PC-3 (cell line): ENCODE measurements at regions not wholly inside any gene's neighbourhood (a gene's known extent, or its start where the extent isn't known, plus 50 kb on each side); places are given as distances from the start of the nearest gene placed in this dataset.

Experiments
- ATAC-seq: fragments of 200-7000 bp; cut with Tn5 transposase; 2 replicates; pipeline ENCODE4 v1.9.1; 2020; ENCODE audit warnings: mild to moderate bottlenecking, moderate library complexity
- BruUV-seq: library from RNA; stranded (reverse); fragments of 400-500 nt; replicated peaks from 2 replicates; lab custom pipeline; 2021; lab: Mats Ljungman, UMichigan
- CTCF ChIA-PET: fragments of 300-600 bp; sonication (Branson Sonifier 250); formaldehyde crosslinking; loops from one replicate; lab custom pipeline; 2022; ENCODE audit warnings: antibody characterized with exemption; lab: Charles Lee
- POLR2A ChIA-PET: fragments of 300-600 bp; sonication (Branson Sonifier 250); formaldehyde crosslinking; loops from one replicate; lab custom pipeline; 2022; ENCODE audit warnings: antibody characterized with exemption; ENCODE audit not compliant: unreplicated experiment; lab: Charles Lee
- DNase-seq: peaks from one replicate; pipeline ENCODE4 v3.0.0-alpha.2; 2015
- H2AFZ ChIP-seq: fragments of 300-600 bp; sonication (generic); 2 replicates; pipeline ENCODE4 v1.6.0; 2016; ENCODE audit warnings: antibody characterized with exemption, low read length
- H3F3A ChIP-seq: fragments of 300-600 bp; sonication (generic); one replicate; pipeline ENCODE4 v1.6.0; 2017; ENCODE audit warnings: antibody characterized with exemption, low read length, control low read depth, mild to moderate bottlenecking; ENCODE audit not compliant: unreplicated experiment
- H3K27ac ChIP-seq: fragments of 300-600 bp; sonication (generic); 2 replicates; pipeline ENCODE4 v1.5.1; 2016; ENCODE audit warnings: mild to moderate bottlenecking, low read length
- H3K27me3 ChIP-seq: fragments of 300-600 bp; sonication (generic); 2 replicates; pipeline ENCODE4 v1.6.1; 2016; ENCODE audit warnings: low read length, mixed read lengths
- H3K36me3 ChIP-seq: fragments of 300-600 bp; sonication (generic); 2 replicates; pipeline ENCODE4 v1.6.1; 2016; ENCODE audit warnings: low read depth, mixed run types, low read length, mixed read lengths
- H3K4me1 ChIP-seq: fragments of 300-600 bp; sonication (generic); 2 replicates; pipeline ENCODE4 v1.5.1; 2016; ENCODE audit warnings: low read length; ENCODE audit not compliant: insufficient read depth
- H3K4me2 ChIP-seq: fragments of 300-600 bp; sonication (generic); 2 replicates; pipeline ENCODE4 v1.6.0; 2016; ENCODE audit warnings: low read length
- H3K4me3 ChIP-seq: fragments of 300-600 bp; sonication (generic); 2 replicates; pipeline ENCODE4 v1.5.1; 2016; ENCODE audit warnings: mild to moderate bottlenecking, low read length, mixed read lengths
- H3K79me2 ChIP-seq: fragments of 300-600 bp; sonication (generic); 2 replicates; pipeline ENCODE4 v1.6.1; 2017; ENCODE audit warnings: low read length, mixed read lengths
- H3K9ac ChIP-seq: fragments of 300-600 bp; sonication (generic); 2 replicates; pipeline ENCODE4 v1.6.0; 2016; ENCODE audit warnings: mild to moderate bottlenecking, low read length
- H3K9me2 ChIP-seq: fragments of 300-600 bp; sonication (generic); replicated peaks from 2 replicates; pipeline ENCODE4 v1.6.1; 2016; ENCODE audit warnings: mixed run types, low read length, mixed read lengths
- H3K9me3 ChIP-seq: fragments of 300-600 bp; sonication (generic); 2 replicates; pipeline ENCODE4 v1.6.1; 2016; ENCODE audit warnings: low read length, mixed read lengths
- H4K20me1 ChIP-seq: fragments of 300-600 bp; sonication (generic); 2 replicates; pipeline ENCODE4 v1.6.1; 2016; ENCODE audit warnings: low read length, mixed read lengths
- EZH2 ChIP-seq: fragments of 300-600 bp; sonication (generic); IDR thresholded peaks from one replicate; pipeline ENCODE4 v1.6.1; 2017; ENCODE audit warnings: antibody characterized with exemption, mild to moderate bottlenecking, low read length; ENCODE audit not compliant: unreplicated experiment
- EZH2phosphoT487 ChIP-seq: fragments of 300-600 bp; sonication (generic); IDR thresholded peaks from 2 replicates; pipeline ENCODE4 v1.6.1; 2018; ENCODE audit warnings: mild to moderate bottlenecking, antibody characterized with exemption, low read length, borderline replicate concordance
- intact Hi-C: fragments of 100-400 bp; cut with micrococcal nuclease; formaldehyde crosslinking; loops from 2 replicates; pipeline ENCODE4 v1.9.0; 2023
- TF ChIP-seq, protein P1 (sequence below): fragments of 300-600 bp; sonication (generic); conservative IDR thresholded peaks from 2 replicates; pipeline ENCODE4 v1.5.1; 2017; ENCODE audit warnings: antibody characterized with exemption, low read depth, mild to moderate bottlenecking, low read length

DNA sequence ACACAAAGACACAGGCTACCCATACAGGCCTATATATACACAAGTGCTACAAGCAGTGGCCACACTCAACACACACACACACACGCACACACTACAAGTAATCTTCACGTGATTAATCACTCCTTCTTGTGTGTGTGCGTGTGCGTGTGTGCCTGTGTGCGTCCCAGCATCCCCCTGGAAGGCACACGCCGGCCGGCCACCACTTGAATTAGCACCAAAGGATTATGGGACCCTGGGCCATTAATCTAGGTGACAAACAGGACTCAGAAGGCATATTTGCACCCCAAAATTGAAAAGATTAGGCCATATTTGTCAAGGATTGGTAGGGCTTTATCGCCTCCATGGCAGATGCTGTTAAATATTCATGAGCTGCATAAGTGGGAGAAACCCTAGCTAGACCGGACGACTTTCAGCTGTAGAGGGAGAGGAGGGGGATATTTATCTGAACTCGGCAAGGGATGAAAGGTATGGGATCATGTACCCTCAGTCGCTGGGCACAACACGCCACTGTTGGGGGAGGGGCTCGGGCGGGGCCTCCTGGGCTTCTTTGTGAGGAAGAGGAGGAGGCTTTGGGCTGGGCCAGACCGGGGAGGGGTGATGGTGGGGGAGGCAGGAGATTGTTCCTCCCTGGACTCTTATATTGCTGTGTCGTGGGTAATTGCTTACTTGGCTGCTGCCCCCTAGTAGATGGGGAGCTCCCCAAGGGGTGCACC, 89.6 kb upstream of the LHX5 start:
- DNase-seq (no peak), ATAC-seq (no peak)
- Histone ChIP-seq H3K9me3 (no peaks in the 10 kb centered on the region), H3K4me3 (no peak overlapping the region), H3K79me2 (no peaks in the 10 kb centered on the region), H3K9ac (no peak overlapping the region), H3K27me3 (peaks cover 54% of the 10 kb centered on the region), H3F3A (no peaks in the 10 kb centered on the region), H3K9me2 (no peaks in the 10 kb centered on the region), H3K4me2 (no peak overlapping the region), H4K20me1 (no peaks in the 10 kb centered on the region), H3K36me3 (no peaks in the 10 kb centered on the region), H3K27ac (no peak overlapping the region), H2AFZ (no peak overlapping the region), H3K4me1 (no peaks in the 10 kb centered on the region)
- intact Hi-C loops: no loop called here
- CTCF ChIA-PET: no interaction called here
- TF ChIP-seq, protein P1, sequence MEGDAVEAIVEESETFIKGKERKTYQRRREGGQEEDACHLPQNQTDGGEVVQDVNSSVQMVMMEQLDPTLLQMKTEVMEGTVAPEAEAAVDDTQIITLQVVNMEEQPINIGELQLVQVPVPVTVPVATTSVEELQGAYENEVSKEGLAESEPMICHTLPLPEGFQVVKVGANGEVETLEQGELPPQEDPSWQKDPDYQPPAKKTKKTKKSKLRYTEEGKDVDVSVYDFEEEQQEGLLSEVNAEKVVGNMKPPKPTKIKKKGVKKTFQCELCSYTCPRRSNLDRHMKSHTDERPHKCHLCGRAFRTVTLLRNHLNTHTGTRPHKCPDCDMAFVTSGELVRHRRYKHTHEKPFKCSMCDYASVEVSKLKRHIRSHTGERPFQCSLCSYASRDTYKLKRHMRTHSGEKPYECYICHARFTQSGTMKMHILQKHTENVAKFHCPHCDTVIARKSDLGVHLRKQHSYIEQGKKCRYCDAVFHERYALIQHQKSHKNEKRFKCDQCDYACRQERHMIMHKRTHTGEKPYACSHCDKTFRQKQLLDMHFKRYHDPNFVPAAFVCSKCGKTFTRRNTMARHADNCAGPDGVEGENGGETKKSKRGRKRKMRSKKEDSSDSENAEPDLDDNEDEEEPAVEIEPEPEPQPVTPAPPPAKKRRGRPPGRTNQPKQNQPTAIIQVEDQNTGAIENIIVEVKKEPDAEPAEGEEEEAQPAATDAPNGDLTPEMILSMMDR: no peak
- TF ChIP-seq EZH2: no peak
- TF ChIP-seq EZH2phosphoT487: no peak
- POLR2A ChIA-PET: no interaction called here
- no TSS peak for BruUV-seq

DNA sequence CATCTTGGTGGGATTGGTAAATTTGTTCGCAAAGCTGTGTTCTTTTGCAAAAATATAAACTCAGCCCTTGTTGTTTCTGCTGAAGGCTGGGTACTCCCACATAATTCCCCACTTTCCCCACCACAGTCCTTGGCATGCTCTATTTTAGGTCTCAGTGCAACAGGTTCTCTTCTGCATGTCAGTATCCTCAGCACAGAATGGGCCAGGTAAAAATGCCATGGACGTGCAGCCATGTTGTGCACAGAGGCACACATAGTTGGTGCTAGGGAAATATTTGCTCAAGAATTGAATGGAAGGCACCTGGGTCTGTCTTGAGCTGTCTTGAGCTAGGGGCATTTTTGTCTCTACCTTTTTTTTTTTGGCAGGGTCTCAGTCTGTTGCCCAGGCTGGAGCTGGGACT, 87.8 kb upstream of the LHX5 start:
- Histone ChIP-seq H3K27me3 (peaks cover 37% of the 10 kb centered on the region), H4K20me1 (no peaks in the 10 kb centered on the region), H3K4me1 (no peaks in the 10 kb centered on the region), H3K4me3 (no peak overlapping the region), H3K9me2 (no peaks in the 10 kb centered on the region), H3F3A (no peaks in the 10 kb centered on the region), H3K4me2 (no peak overlapping the region), H3K27ac (no peak overlapping the region), H3K9me3 (no peaks in the 10 kb centered on the region), H3K79me2 (no peaks in the 10 kb centered on the region), H3K9ac (no peak overlapping the region), H3K36me3 (no peaks in the 10 kb centered on the region), H2AFZ (no peak overlapping the region)
- BruUV-seq: no TSS peak
- intact Hi-C loops: no loop called here
- POLR2A ChIA-PET: no interaction called here
- TF ChIP-seq EZH2phosphoT487 (no peak), EZH2 (no peak)
- TF ChIP-seq, protein P1: no peak
- no peak for ATAC-seq
- DNase-seq: no peak
- CTCF ChIA-PET: no interaction called here

DNA sequence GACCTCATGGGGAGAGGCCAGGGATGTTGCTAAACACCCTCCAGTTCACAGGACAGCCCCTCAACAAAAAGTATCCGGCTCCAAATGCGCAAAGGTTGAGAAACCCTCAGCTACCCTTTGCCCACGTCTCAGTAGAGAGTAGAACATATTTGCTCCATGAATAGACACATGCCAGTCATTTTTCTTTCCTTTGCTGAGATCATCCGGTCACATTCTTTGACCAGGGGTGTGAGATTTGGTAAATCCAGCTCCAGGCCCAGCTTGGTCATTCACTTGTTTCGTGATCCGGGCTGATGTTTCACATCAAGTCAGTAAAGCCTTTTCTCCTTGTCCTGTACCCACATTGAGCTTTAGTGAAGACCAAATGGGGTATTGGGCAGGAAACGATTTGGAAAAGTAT, 83.6 kb upstream of the LHX5 start:
- no peak for ATAC-seq
- peaks cover 42% of the 10 kb centered on the region for H3K27me3 ChIP-seq
- no peaks in the 10 kb centered on the region for H3K4me1 ChIP-seq
- DNase-seq: peak; percentile 46
- no peaks in the 10 kb centered on the region for H3K9me2 ChIP-seq
- POLR2A ChIA-PET: no interaction called here
- H4K20me1 ChIP-seq: no peaks in the 10 kb centered on the region
- H2AFZ ChIP-seq: no peak overlapping the region
- no peak overlapping the region for H3K4me2 ChIP-seq
- CTCF ChIA-PET: no interaction called here
- no peaks in the 10 kb centered on the region for H3K9me3 ChIP-seq
- H3K4me3 ChIP-seq: no peak overlapping the region
- H3F3A ChIP-seq: no peaks in the 10 kb centered on the region
- H3K9ac ChIP-seq: no peak overlapping the region
- no peak overlapping the region for H3K27ac ChIP-seq
- H3K79me2 ChIP-seq: no peaks in the 10 kb centered on the region
- no peaks in the 10 kb centered on the region for H3K36me3 ChIP-seq
- no TSS peak for BruUV-seq
- TF ChIP-seq EZH2phosphoT487: no peak
- TF ChIP-seq EZH2: no peak
- TF ChIP-seq, protein P1: no peak
- intact Hi-C loops: no loop called here
